ENCODE measurements at regions not wholly inside any gene's neighbourhood (a gene's known extent, or its start where the extent isn't known, plus 50 kb on each side); places are given as distances from the start of the nearest gene placed in this dataset.

GRCh38 chr13:108142702-108143436 is 72.5 kb downstream of the LIG4 start:
- H3K79me2 ChIP-seq (ENCODE audit: insufficient read depth, low read length): no peaks in the 10 kb centered on the region
- CTCF ChIA-PET: interaction anchor here (2.0 kb wide), 1 partner anchor 13 kb away, joined by 10 read pairs; no protein-coding TSS in a partner anchor
- no peak for ATAC-seq
- no peak overlapping the region for H3K9ac ChIP-seq (ENCODE audit: low read length)
- H3K27me3 ChIP-seq (ENCODE audit: insufficient read depth, low read length): no peaks in the 10 kb centered on the region
- RAD21 ChIA-PET (ENCODE audit: low non-redundant PET in 1 of 2, low total read pairs in 2 of 2, uncharacterized antibody in 2 of 2, unreplicated experiment in 2 of 2): no interaction called here
- BruUV-seq (replicated peaks): no TSS peak
- no peaks in the 10 kb centered on the region for H3K9me3 ChIP-seq (ENCODE audit: control insufficient read depth in 1 of 2, insufficient read depth in 1 of 2, low read depth in 1 of 2, low read length in 2 of 2)
- POLR2A ChIA-PET: no interaction called here
- no peaks in the 10 kb centered on the region for H3K4me1 ChIP-seq (ENCODE audit: control insufficient read depth in 1 of 2, insufficient read depth in 2 of 2, low read length in 2 of 2)
- no peak overlapping the region for H3K4me2 ChIP-seq (ENCODE audit: low read length)
- intact Hi-C loops (cut with micrococcal nuclease): no loop called here
- no peak overlapping the region for H2AFZ ChIP-seq (ENCODE audit: low read depth, low read length, poor library complexity, severe bottlenecking)
- H3K9me2 ChIP-seq (ENCODE audit: insufficient read depth): no peaks in the 10 kb centered on the region
- no peak overlapping the region for H3K4me3 ChIP-seq (replicated peaks in 1 of 2; ENCODE audit: low read depth in 1 of 2, low read length in 2 of 2)
- TF ChIP-seq POLR2A (IDR thresholded peaks at IDR 0.05; ENCODE audit: borderline replicate concordance, extremely low read depth, insufficient read depth, insufficient read length) (no peak), ZFX (IDR thresholded peaks at IDR 0.05) (no peak), ELF1 (IDR thresholded peaks at IDR 0.05; ENCODE audit: borderline replicate concordance, low read depth) (no peak), POLR2AphosphoS5 (IDR thresholded peaks at IDR 0.05; ENCODE audit: low read depth, low read length) (no peak), SP1 (IDR thresholded peaks at IDR 0.05; ENCODE audit: low read depth) (no peak), EZH2 (IDR thresholded peaks at IDR 0.05) (no peak)
- TF ChIP-seq, protein P1, sequence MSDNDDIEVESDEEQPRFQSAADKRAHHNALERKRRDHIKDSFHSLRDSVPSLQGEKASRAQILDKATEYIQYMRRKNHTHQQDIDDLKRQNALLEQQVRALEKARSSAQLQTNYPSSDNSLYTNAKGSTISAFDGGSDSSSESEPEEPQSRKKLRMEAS (IDR thresholded peaks at IDR 0.05): no peak
- H3K27ac ChIP-seq (ENCODE audit: low read depth, low read length): no peak overlapping the region
- no peaks in the 10 kb centered on the region for H3K36me3 ChIP-seq (ENCODE audit: control insufficient read depth in 1 of 2, insufficient read depth in 2 of 2, low read length in 2 of 2)
- H4K20me1 ChIP-seq (ENCODE audit: insufficient read depth): no peaks in the 10 kb centered on the region
- no peak for DNase-seq (ENCODE audit: low read depth, low spot score)

- Histone ChIP-seq H3K4me3 (replicated peaks in 1 of 2; ENCODE audit: low read depth in 1 of 2, low read length in 2 of 2) (no peak overlapping the region), H4K20me1 (ENCODE audit: insufficient read depth) (no peaks in the 10 kb centered on the region), H3K36me3 (ENCODE audit: control insufficient read depth in 1 of 2, insufficient read depth in 2 of 2, low read length in 2 of 2) (no peaks in the 10 kb centered on the region), H3K9ac (ENCODE audit: low read length) (no peak overlapping the region), H3K4me2 (ENCODE audit: low read length) (no peak overlapping the region), H3K27ac (ENCODE audit: low read depth, low read length) (no peak overlapping the region), H3K9me2 (ENCODE audit: insufficient read depth) (no peaks in the 10 kb centered on the region), H3K27me3 (ENCODE audit: insufficient read depth, low read length) (no peaks in the 10 kb centered on the region), H3K9me3 (ENCODE audit: control insufficient read depth in 1 of 2, insufficient read depth in 1 of 2, low read depth in 1 of 2, low read length in 2 of 2) (no peaks in the 10 kb centered on the region), H3K4me1 (ENCODE audit: control insufficient read depth in 1 of 2, insufficient read depth in 2 of 2, low read length in 2 of 2) (no peaks in the 10 kb centered on the region), H2AFZ (ENCODE audit: low read depth, low read length, poor library complexity, severe bottlenecking) (no peak overlapping the region), H3K79me2 (ENCODE audit: insufficient read depth, low read length) (no peaks in the 10 kb centered on the region)
- CTCF ChIA-PET: no interaction called here
- RAD21 ChIA-PET (ENCODE audit: low non-redundant PET in 1 of 2, low total read pairs in 2 of 2, uncharacterized antibody in 2 of 2, unreplicated experiment in 2 of 2): no interaction called here
- POLR2A ChIA-PET: no interaction called here
- intact Hi-C loops (cut with micrococcal nuclease): no loop called here
- no peak for ATAC-seq
- TF ChIP-seq RAD21 (IDR thresholded peaks at IDR 0.05; ENCODE audit: low read depth) (no peak), ZFX (IDR thresholded peaks at IDR 0.05) (no peak), SP1 (IDR thresholded peaks at IDR 0.05; ENCODE audit: low read depth) (no peak), ELF1 (IDR thresholded peaks at IDR 0.05; ENCODE audit: borderline replicate concordance, low read depth) (no peak), SRF (IDR thresholded peaks at IDR 0.05; ENCODE audit: low read depth) (no peak), ZBTB33 (IDR thresholded peaks at IDR 0.05; ENCODE audit: extremely low read depth, insufficient replicate concordance, low read length) (no peak), TCF7L2 (IDR thresholded peaks at IDR 0.05; ENCODE audit: borderline replicate concordance, extremely low read depth, insufficient read depth, insufficient read length) (no peak), SIN3A (IDR thresholded peaks at IDR 0.05; ENCODE audit: low read depth) (no peak), EZH2 (IDR thresholded peaks at IDR 0.05) (no peak), JUND (IDR thresholded peaks at IDR 0.05) (no peak), CEBPB (IDR thresholded peaks at IDR 0.05; ENCODE audit: low read depth) (no peak), FOSL1 (IDR thresholded peaks at IDR 0.05; ENCODE audit: low read depth) (no peak), EGR1 (IDR thresholded peaks at IDR 0.05; ENCODE audit: low read depth) (no peak)
- TF ChIP-seq, protein P1 (IDR thresholded peaks at IDR 0.05): no peak
- TF ChIP-seq, protein P2, sequence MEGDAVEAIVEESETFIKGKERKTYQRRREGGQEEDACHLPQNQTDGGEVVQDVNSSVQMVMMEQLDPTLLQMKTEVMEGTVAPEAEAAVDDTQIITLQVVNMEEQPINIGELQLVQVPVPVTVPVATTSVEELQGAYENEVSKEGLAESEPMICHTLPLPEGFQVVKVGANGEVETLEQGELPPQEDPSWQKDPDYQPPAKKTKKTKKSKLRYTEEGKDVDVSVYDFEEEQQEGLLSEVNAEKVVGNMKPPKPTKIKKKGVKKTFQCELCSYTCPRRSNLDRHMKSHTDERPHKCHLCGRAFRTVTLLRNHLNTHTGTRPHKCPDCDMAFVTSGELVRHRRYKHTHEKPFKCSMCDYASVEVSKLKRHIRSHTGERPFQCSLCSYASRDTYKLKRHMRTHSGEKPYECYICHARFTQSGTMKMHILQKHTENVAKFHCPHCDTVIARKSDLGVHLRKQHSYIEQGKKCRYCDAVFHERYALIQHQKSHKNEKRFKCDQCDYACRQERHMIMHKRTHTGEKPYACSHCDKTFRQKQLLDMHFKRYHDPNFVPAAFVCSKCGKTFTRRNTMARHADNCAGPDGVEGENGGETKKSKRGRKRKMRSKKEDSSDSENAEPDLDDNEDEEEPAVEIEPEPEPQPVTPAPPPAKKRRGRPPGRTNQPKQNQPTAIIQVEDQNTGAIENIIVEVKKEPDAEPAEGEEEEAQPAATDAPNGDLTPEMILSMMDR (IDR thresholded peaks at IDR 0.05 in 2 of 3, conservative IDR thresholded peaks at IDR 0.05 in 1 of 3; ENCODE audit: borderline replicate concordance in 1 of 3, insufficient read depth in 1 of 3, low read depth in 2 of 3, low read length in 2 of 3): no peak
- no TSS peak for BruUV-seq (replicated peaks)
- no peak for DNase-seq (ENCODE audit: low read depth, low spot score)
Measured at GRCh38 chr13:108137176-108137575, 78.2 kb downstream of the LIG4 start.
